ENCODE measurements at regions not wholly inside any gene's neighbourhood (a gene's known extent, or its start where the extent isn't known, plus 50 kb on each side); places are given as distances from the start of the nearest gene placed in this dataset.

DNA sequence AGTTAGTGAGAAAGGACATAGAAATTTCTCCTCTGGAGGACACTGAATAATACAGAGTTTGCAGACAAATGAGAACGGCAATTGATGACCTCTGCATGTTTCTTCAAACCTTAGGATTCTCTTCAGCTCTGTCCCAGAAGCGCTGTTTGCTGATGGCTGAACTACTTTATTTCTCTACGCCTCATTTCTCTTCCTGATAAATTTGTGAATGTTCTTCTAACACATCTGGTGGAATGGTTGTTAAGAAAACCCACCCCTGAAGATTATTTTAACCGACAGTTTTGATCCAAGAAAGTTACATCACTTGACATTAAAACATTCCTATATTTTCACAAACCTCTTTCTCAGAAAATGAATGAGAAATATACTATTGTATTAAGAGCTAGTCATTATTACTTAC is 1150.6 kb downstream of the DTWD2 start (continued):
- TF ChIP-seq E4F1 (IDR thresholded peaks at IDR 0.05; ENCODE audit: borderline replicate concordance, partially characterized antibody) (no peak), NR2F1 (conservative IDR thresholded peaks at IDR 0.05) (no peak)

DNA sequence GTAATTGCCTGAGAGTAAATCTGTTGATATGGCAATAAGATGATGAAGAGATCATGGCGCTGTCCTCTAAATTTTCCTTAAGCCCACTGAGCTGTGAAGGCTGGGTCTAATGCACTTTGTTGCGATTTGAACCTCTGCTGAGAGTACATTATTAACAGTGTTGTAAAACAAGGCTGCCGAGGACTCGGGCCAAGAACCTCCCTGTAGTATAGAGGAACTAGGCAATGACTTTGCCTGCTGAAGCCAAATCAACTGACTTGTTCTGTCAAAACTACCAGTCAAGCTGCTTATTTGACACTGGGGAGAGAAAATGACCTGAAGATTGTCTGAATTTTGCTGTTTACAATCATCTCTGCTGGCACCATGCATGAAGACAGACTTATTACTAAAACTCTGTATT is 1154.7 kb downstream of the DTWD2 start:
- Histone ChIP-seq H3K36me3 (ENCODE audit: control insufficient read depth in 2 of 2, insufficient read depth in 2 of 2, low read length in 1 of 2) (no peaks in the 10 kb centered on the region), H3K4me2 (ENCODE audit: control insufficient read depth, insufficient read depth) (no peak overlapping the region), H4K20me1 (ENCODE audit: control insufficient read depth, insufficient read depth) (no peaks in the 10 kb centered on the region), H3K4me1 (ENCODE audit: control insufficient read depth, insufficient read depth, low read length) (no peaks in the 10 kb centered on the region), H3K27me3 (replicated peaks in 1 of 2; ENCODE audit: control insufficient read depth in 2 of 2, insufficient read depth in 2 of 2, low read length in 1 of 2) (no peaks in the 10 kb centered on the region), H3K4me3 (no peak overlapping the region), H3K79me2 (ENCODE audit: control insufficient read depth, insufficient read depth, low read length) (no peaks in the 10 kb centered on the region), H3K9ac (ENCODE audit: control insufficient read depth, insufficient read depth, low read length) (no peak overlapping the region), H3K27ac (ENCODE audit: control insufficient read depth, insufficient read depth) (no peak overlapping the region), H3K9me3 (replicated peaks; ENCODE audit: control insufficient read depth, insufficient read depth, low read length) (no peaks in the 10 kb centered on the region), H2AFZ (ENCODE audit: control insufficient read depth, low read depth, low read length) (no peak overlapping the region)
- intact Hi-C loops (cut with micrococcal nuclease; ENCODE audit: unreplicated experiment): no loop called here
- ChIA-PET RAD21 (ENCODE audit: unreplicated experiment) (no interaction called here), POLR2A (no interaction called here), SMC1A (ENCODE audit: uncharacterized antibody, unreplicated experiment) (no interaction called here), CTCF (no interaction called here)
- no TSS peak for BruUV-seq (replicated peaks)
- no peak for FAIRE-seq
- in situ Hi-C loops (cut with MboI): no loop called here
- no peak for DNase-seq (ENCODE audit: low read depth, low spot score)
- ATAC-seq: no peak
- 24% methylated on average over 4 of the region's 4 CpGs for WGBS (ENCODE audit: insufficient coverage, insufficient replicate concordance, low lambda C conversion rate, missing lambda C conversion rate)
- no peak for TF ChIP-seq POLR2AphosphoS2 (IDR thresholded peaks at IDR 0.05; ENCODE audit: low read depth, low read length)
- TF ChIP-seq SIN3A (IDR thresholded peaks at IDR 0.05; ENCODE audit: low read depth, low read length): no peak
- no peak for TF ChIP-seq SMC3 (IDR thresholded peaks at IDR 0.05; ENCODE audit: borderline replicate concordance, low read length)
- no peak for TF ChIP-seq BRCA1 (IDR thresholded peaks at IDR 0.05; ENCODE audit: low read depth, low read length)
- TF ChIP-seq, protein P1, sequence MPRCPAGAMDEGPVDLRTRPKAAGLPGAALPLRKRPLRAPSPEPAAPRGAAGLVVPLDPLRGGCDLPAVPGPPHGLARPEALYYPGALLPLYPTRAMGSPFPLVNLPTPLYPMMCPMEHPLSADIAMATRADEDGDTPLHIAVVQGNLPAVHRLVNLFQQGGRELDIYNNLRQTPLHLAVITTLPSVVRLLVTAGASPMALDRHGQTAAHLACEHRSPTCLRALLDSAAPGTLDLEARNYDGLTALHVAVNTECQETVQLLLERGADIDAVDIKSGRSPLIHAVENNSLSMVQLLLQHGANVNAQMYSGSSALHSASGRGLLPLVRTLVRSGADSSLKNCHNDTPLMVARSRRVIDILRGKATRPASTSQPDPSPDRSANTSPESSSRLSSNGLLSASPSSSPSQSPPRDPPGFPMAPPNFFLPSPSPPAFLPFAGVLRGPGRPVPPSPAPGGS (IDR thresholded peaks at IDR 0.05; ENCODE audit: borderline replicate concordance, insufficient read depth, low read depth, low read length, poor library complexity, severe bottlenecking): no peak
- no peak for TF ChIP-seq ATF7 (IDR thresholded peaks at IDR 0.05; ENCODE audit: low read depth)
- TF ChIP-seq NR2F1 (conservative IDR thresholded peaks at IDR 0.05): no peak
- TF ChIP-seq ZNF384 (IDR thresholded peaks at IDR 0.05; ENCODE audit: borderline replicate concordance, low read depth, low read length): no peak
- TF ChIP-seq HDGF (IDR thresholded peaks at IDR 0.05): no peak
- no peak for TF ChIP-seq YBX1 (IDR thresholded peaks at IDR 0.05)
- TF ChIP-seq ZNF274 (IDR thresholded peaks at IDR 0.05; ENCODE audit: insufficient read depth, insufficient read length): no peak
- TF ChIP-seq NFXL1 (IDR thresholded peaks at IDR 0.05; ENCODE audit: borderline replicate concordance): no peak
- TF ChIP-seq BMI1 (IDR thresholded peaks at IDR 0.05; ENCODE audit: borderline replicate concordance): no peak
- TF ChIP-seq BCLAF1 (IDR thresholded peaks at IDR 0.05): no peak
- no peak for TF ChIP-seq RELB (IDR thresholded peaks at IDR 0.05; ENCODE audit: low read depth)

All from GM12878 (cell line).